ENCODE measurements at regions not wholly inside any gene's neighbourhood (a gene's known extent, or its start where the extent isn't known, plus 50 kb on each side); places are given as distances from the start of the nearest gene placed in this dataset.

DNA sequence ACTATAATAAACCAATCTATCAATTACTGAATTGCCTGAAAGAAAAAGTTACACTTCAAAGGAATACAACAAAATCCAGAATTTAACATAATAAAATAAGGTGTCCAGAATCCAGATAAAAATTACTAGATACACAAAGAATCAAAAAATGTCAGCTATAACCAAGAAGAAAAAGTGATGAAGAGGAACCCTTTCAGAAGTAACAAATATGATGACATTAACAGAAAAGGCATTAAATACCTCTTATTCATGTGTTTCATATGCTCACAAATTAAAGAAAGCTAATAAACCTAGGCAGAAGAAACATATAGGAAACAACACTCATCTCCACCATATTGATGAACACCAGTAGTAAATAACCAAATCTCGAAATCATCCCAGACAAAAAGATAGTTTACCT lies 722.8 kb downstream of the ADCYAP1 start:
- no peak overlapping the region for H3K4me3 ChIP-seq (ENCODE audit: low read depth, low read length)
- TF ChIP-seq MYC (IDR thresholded peaks at IDR 0.05; ENCODE audit: low read depth, low read length) (no peak), POLR2A (IDR thresholded peaks at IDR 0.05; ENCODE audit: extremely low read depth, insufficient read length) (no peak)
- TF ChIP-seq, protein P1, sequence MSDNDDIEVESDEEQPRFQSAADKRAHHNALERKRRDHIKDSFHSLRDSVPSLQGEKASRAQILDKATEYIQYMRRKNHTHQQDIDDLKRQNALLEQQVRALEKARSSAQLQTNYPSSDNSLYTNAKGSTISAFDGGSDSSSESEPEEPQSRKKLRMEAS (IDR thresholded peaks at IDR 0.05; ENCODE audit: low read depth, low read length) = no peak
- TF ChIP-seq, protein P2, sequence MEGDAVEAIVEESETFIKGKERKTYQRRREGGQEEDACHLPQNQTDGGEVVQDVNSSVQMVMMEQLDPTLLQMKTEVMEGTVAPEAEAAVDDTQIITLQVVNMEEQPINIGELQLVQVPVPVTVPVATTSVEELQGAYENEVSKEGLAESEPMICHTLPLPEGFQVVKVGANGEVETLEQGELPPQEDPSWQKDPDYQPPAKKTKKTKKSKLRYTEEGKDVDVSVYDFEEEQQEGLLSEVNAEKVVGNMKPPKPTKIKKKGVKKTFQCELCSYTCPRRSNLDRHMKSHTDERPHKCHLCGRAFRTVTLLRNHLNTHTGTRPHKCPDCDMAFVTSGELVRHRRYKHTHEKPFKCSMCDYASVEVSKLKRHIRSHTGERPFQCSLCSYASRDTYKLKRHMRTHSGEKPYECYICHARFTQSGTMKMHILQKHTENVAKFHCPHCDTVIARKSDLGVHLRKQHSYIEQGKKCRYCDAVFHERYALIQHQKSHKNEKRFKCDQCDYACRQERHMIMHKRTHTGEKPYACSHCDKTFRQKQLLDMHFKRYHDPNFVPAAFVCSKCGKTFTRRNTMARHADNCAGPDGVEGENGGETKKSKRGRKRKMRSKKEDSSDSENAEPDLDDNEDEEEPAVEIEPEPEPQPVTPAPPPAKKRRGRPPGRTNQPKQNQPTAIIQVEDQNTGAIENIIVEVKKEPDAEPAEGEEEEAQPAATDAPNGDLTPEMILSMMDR (IDR thresholded peaks at IDR 0.05; ENCODE audit: low read depth, low read length) = no peak
- no peak for DNase-seq (ENCODE audit: low read depth)

DNA sequence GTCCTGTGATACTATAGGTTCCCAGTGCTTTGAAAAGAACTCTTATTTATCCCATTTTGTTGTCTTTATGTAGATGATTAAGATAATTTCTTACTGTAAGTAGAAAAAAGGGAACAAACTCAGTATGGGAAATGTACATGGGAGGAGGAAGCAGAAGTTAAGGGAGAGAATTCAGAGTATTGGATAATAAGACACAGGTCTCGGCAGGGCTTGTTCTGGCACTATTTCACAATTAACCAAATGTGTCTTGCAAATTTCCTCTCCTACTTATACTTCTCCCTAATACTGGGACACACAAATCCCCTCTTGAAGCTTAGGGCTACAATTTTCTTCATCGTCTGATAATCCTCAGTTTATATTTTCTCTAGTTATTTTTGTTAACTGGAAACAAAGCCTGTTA lies 744.0 kb downstream of the ADCYAP1 start:
- no peak overlapping the region for H3K4me3 ChIP-seq (ENCODE audit: low read depth, low read length)
- DNase-seq (ENCODE audit: low read depth) = peak; percentile 20
- TF ChIP-seq POLR2A (IDR thresholded peaks at IDR 0.05; ENCODE audit: extremely low read depth, insufficient read length) (no peak), MYC (IDR thresholded peaks at IDR 0.05; ENCODE audit: low read depth, low read length) (no peak)
- TF ChIP-seq, protein P1 (IDR thresholded peaks at IDR 0.05; ENCODE audit: low read depth, low read length) = no peak
- TF ChIP-seq, protein P2 (IDR thresholded peaks at IDR 0.05; ENCODE audit: low read depth, low read length) = no peak

DNA sequence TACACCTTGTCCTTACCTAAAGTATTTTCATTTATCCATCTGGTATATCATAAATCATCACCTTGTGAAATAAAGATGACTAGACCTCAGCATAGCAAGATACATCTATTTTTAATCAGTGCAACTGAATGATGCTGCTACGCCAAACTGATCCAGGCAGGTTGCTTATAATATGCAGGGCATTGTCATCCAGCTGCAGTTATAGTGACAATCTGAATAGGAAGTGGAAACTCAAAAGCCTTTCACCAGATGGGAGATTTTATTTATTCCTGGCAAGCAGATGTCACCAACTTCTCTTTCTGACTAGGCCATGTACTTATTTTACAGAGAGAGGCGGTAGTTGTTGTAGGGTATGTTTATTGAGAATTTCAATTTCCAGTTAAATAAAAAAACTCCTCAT lies 747.3 kb downstream of the ADCYAP1 start:
- no peak for DNase-seq (ENCODE audit: low read depth)
- H3K4me3 ChIP-seq (ENCODE audit: low read depth, low read length) = no peak overlapping the region
- TF ChIP-seq POLR2A (IDR thresholded peaks at IDR 0.05; ENCODE audit: extremely low read depth, insufficient read length) (no peak), MYC (IDR thresholded peaks at IDR 0.05; ENCODE audit: low read depth, low read length) (no peak)
- TF ChIP-seq, protein P1 (IDR thresholded peaks at IDR 0.05; ENCODE audit: low read depth, low read length) = no peak
- TF ChIP-seq, protein P2 (IDR thresholded peaks at IDR 0.05; ENCODE audit: low read depth, low read length) = no peak

DNA sequence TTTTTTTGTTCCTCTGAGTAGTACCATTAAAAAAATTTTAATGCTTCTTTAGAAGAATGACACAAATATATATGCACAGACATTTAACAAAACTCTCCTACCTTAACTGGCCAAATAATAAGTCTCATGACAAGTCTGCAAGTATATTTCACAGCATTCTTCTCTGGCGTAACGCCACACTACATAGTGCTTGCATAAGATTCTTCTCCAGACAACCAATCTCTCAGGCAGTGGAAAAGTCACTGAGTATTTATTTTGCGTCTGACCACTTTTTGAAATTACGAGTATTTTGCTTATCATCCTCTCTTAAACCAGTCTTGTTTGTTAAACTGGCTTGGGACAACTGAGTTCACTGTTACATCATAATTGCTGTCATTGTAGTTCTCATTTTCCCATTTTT lies 749.2 kb downstream of the ADCYAP1 start:
- no peak for DNase-seq (ENCODE audit: low read depth)
- H3K4me3 ChIP-seq (ENCODE audit: low read depth, low read length) = no peak overlapping the region
- no peak for TF ChIP-seq MYC (IDR thresholded peaks at IDR 0.05; ENCODE audit: low read depth, low read length)
- no peak for TF ChIP-seq POLR2A (IDR thresholded peaks at IDR 0.05; ENCODE audit: extremely low read depth, insufficient read length)
- TF ChIP-seq, protein P2 (IDR thresholded peaks at IDR 0.05; ENCODE audit: low read depth, low read length) = no peak
- TF ChIP-seq, protein P1 (IDR thresholded peaks at IDR 0.05; ENCODE audit: low read depth, low read length) = no peak

DNA sequence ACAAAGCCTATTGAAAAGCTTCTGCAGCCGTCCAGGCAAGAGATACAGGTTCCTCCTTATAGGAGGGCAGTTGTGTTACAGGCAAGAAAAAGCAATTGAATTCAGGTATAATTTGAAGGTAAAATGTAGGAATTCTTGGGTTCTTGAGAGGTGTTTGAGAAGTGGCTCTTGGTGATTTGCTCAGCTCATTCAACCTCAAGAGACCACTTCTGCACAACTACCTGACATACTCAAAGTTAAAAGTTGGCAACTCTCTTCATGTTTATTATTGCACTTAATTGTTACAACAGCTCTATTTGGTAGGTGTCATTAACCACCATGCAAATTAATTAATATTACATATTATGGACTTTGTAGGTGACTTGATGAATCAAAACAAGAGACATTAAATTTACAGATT lies 753.2 kb downstream of the ADCYAP1 start:
- TF ChIP-seq MYC (IDR thresholded peaks at IDR 0.05; ENCODE audit: low read depth, low read length) (no peak), POLR2A (IDR thresholded peaks at IDR 0.05; ENCODE audit: extremely low read depth, insufficient read length) (no peak)
- TF ChIP-seq, protein P1 (IDR thresholded peaks at IDR 0.05; ENCODE audit: low read depth, low read length) = no peak
- TF ChIP-seq, protein P2 (IDR thresholded peaks at IDR 0.05; ENCODE audit: low read depth, low read length) = no peak
- DNase-seq (ENCODE audit: low read depth) = no peak
- no peak overlapping the region for H3K4me3 ChIP-seq (ENCODE audit: low read depth, low read length)
